ENCODE measurements at regions not wholly inside any gene's neighbourhood (a gene's known extent, or its start where the extent isn't known, plus 50 kb on each side); places are given as distances from the start of the nearest gene placed in this dataset.

DNA sequence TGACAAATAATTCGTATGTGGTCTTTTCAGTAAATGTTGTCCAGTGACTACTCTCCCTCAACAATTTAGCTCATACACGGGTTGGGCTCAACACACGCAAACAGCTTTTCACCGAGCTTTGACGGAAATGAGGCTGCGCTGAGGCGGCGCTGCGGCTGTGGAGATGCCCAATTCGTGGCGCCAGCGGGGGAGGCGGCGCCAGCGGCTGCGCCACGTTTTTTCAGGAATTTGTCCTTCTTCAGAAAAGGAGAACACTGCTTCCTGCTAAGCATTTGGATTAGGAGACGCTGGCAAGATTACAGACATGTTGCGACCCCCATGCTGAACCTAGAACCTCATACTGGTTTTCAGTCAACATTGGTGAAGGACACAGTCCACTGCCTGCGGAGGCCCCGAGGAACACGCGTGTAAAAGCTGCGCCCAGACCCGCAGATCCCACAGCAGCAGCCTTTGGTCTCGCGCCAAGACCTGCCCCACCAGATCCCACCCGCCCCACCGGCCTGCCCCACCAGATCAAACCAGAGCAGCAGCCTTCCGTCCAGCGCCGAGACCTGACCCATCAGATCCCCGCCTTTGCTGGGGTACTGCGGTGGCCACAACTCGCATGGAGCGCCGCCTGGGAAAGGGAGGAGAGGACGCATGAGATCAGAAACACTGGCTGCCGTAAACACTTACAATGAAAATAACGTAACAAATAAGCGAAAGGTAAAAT lies 173.8 kb downstream of the TMEM18 start:
- TF ChIP-seq, protein P1, sequence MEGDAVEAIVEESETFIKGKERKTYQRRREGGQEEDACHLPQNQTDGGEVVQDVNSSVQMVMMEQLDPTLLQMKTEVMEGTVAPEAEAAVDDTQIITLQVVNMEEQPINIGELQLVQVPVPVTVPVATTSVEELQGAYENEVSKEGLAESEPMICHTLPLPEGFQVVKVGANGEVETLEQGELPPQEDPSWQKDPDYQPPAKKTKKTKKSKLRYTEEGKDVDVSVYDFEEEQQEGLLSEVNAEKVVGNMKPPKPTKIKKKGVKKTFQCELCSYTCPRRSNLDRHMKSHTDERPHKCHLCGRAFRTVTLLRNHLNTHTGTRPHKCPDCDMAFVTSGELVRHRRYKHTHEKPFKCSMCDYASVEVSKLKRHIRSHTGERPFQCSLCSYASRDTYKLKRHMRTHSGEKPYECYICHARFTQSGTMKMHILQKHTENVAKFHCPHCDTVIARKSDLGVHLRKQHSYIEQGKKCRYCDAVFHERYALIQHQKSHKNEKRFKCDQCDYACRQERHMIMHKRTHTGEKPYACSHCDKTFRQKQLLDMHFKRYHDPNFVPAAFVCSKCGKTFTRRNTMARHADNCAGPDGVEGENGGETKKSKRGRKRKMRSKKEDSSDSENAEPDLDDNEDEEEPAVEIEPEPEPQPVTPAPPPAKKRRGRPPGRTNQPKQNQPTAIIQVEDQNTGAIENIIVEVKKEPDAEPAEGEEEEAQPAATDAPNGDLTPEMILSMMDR (conservative IDR thresholded peaks at IDR 0.05; ENCODE audit: low read depth, low read length): no peak
- no peak for DNase-seq (ENCODE audit: low read depth)
- H3K4me3 ChIP-seq (ENCODE audit: low read depth, low read length): no peak overlapping the region

DNA sequence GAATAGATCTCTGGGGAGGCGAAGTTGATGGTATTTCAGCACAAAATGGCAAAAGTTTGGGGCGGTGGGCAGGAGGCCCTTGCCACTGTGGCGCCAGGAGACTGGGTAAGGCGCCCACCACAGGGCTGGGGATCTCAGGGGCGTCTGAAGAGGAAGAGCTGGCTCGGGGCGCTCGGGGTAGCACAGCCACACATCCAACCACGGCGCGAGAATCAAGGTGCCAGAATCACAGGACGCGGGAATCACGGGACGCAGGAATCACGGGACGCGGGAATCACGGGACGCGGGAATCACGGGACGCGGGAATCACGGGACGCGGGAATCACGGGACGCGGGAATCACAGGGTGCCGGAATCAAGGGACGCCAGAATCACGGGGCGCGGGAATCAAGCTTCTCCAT lies 174.4 kb downstream of the TMEM18 start:
- no peak for DNase-seq (ENCODE audit: low read depth)
- H3K4me3 ChIP-seq (ENCODE audit: low read depth, low read length): no peak overlapping the region
- TF ChIP-seq, protein P1 (conservative IDR thresholded peaks at IDR 0.05; ENCODE audit: low read depth, low read length): no peak

DNA sequence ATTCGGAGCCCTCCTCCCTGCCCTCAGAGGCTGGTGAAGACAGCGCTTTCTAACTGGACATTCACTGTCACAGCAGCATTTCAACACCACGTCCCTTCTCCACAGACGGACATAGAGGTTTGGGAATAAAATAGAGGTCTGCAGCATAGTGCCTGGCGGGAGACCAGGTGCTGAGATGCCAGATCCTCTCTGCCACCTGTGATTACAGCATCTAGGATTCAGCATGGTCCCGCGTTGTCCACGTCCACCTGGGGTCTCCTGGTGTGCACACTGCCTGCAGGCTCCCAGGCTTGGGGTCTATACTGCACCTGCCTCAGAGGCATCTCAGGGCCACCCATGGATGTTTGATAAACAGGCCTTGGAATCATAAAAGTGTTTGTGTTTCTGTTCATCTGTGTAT lies 175.5 kb downstream of the TMEM18 start:
- TF ChIP-seq, protein P1 (conservative IDR thresholded peaks at IDR 0.05; ENCODE audit: low read depth, low read length): no peak
- H3K4me3 ChIP-seq (ENCODE audit: low read depth, low read length): no peak overlapping the region
- DNase-seq (ENCODE audit: low read depth): no peak

DNA sequence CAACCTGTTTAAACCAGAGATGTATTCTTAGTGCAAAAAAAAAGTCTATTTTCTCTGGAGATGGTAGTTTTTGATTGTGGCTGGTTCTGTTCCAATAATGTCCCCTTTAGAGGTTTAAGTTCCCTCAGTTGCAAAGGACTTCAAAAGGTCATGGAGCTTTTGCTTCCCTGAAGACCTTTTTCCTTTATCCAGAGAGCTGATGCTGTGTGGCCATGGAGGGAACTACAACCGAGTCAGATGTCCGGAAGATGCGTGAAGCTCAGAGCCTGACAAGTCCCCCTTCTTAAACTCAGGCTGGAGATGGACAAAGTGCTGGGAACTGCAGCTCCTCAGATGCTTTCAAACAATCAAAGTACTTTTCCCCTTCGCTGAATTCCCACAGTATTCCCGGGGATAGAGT lies 176.1 kb downstream of the TMEM18 start:
- no peak overlapping the region for H3K4me3 ChIP-seq (ENCODE audit: low read depth, low read length)
- DNase-seq (ENCODE audit: low read depth): peak; percentile 4
- TF ChIP-seq, protein P1 (conservative IDR thresholded peaks at IDR 0.05; ENCODE audit: low read depth, low read length): peak; percentile 19

DNA sequence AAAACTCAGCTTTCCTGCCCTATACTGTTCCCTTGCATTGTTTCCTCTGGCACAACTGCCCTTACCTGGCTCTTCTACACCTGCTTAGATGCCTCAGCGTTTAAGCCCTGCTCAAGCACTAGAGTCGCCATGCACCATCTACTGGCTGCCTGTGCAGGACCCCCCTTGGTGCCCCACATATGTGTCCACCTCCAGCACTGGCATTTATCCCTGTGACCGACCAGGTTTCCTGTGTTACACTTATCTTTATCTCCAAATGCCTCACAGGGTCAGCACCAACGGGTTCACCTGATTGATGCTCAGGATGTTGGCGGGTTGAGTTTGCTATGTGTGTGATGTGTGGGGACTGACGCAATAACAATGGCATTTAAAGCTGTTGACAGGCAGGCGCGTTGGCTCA lies 177.5 kb downstream of the TMEM18 start:
- TF ChIP-seq, protein P1 (conservative IDR thresholded peaks at IDR 0.05; ENCODE audit: low read depth, low read length): no peak
- no peak for DNase-seq (ENCODE audit: low read depth)
- H3K4me3 ChIP-seq (ENCODE audit: low read depth, low read length): no peak overlapping the region

DNA sequence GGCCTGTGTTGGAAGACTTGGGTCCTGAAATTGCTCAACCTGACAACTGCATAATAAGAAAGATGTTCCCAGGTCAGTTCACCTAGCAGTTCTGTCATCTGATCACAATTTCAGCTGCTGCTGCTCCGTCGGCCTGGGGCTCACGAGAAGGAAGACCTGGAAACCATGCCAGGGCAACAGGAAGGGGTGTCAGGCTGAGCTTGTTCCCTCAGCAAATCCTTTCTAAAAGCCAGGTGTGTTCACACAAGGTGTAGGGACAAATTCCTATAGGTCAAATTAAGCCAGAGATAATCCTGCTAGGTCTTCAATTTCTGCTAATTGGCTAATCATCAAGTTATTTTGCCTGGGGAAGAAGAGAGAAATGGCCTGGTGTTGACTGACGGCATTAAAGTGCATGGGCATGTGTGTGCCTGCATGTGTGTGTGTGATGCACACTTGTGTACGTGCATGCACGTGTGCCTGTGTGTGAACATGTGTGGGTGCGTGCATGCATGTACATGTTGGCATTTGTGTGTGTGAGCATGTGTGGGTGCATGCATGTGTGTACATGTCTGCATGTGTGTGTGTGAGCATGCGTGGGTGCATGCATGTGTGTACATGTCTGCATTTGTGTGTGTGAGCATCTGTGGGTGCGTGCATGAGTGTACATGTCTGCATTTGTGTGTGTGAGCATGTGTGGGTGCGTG lies 178.6 kb downstream of the TMEM18 start:
- no peak overlapping the region for H3K4me3 ChIP-seq (ENCODE audit: low read depth, low read length)
- no peak for DNase-seq (ENCODE audit: low read depth)
- TF ChIP-seq, protein P1 (conservative IDR thresholded peaks at IDR 0.05; ENCODE audit: low read depth, low read length): no peak

Measured in choroid plexus epithelial cell (primary cell).